Large intestine (tissue), 3 donors: ENCODE measurements at regions not wholly inside any gene's neighbourhood (a gene's known extent, or its start where the extent isn't known, plus 50 kb on each side); places are given as distances from the start of the nearest gene placed in this dataset.
A peak's percentile ranks its signal among the peaks of the same experiment; 100 is the strongest.

Experiments
- DNase-seq, 2 donors: peaks; one replicate each; pipeline versions ENCODE4 v3.0.0 to v3.0.0-alpha.2; 2013
- H3K27ac ChIP-seq: one replicate; pipeline ENCODE4 v1.5.1; 2013; ENCODE audit warnings: low read length
- H3K27me3 ChIP-seq: 2 replicates; pipeline ENCODE4 v1.6.1; 2013; ENCODE audit warnings: low read length; ENCODE audit not compliant: control insufficient read depth, insufficient read depth
- H3K36me3 ChIP-seq: 2 replicates; pipeline ENCODE4 v1.6.1; 2013; ENCODE audit warnings: low read length; ENCODE audit not compliant: control insufficient read depth, insufficient read depth
- H3K4me1 ChIP-seq: one replicate; pipeline ENCODE4 v1.6.1; 2013; ENCODE audit warnings: low read length; ENCODE audit not compliant: control insufficient read depth, insufficient read depth
- H3K4me3 ChIP-seq: one replicate; pipeline ENCODE4 v1.5.1; 2013; ENCODE audit warnings: low read length
- H3K9me3 ChIP-seq: one replicate; pipeline ENCODE4 v1.6.1; 2013; ENCODE audit warnings: mild to moderate bottlenecking, low read depth, low read length, moderate library complexity; ENCODE audit not compliant: control insufficient read depth
- WGBS: methylation state at CpG from one replicate; pipeline ENCODE4 v1.1.5; 2013; ENCODE audit warnings: low lambda C conversion rate; ENCODE audit not compliant: insufficient coverage; 5-methylcytosine and 5-hydroxymethylcytosine counted together

- Histone ChIP-seq H3K36me3 (no peaks in the 10 kb centered on the region), H3K27ac (no peak overlapping the region), H3K27me3 (no peaks in the 10 kb centered on the region), H3K4me3 (no peak overlapping the region), H3K9me3 (no peaks in the 10 kb centered on the region), H3K4me1 (no peaks in the 10 kb centered on the region)
- WGBS: no CpG with 5 or more reads among the region's 2 CpGs
- DNase-seq: no peak
These were observed 1059.1 kb downstream of the SORCS3 start for GRCh38 chr10:105700218-105700617.

GRCh38 chr10:105699504-105699903, 1058.4 kb downstream of the SORCS3 start:
- no peak for DNase-seq
- Histone ChIP-seq H3K9me3 (no peaks in the 10 kb centered on the region), H3K36me3 (no peaks in the 10 kb centered on the region), H3K4me1 (no peaks in the 10 kb centered on the region), H3K27me3 (no peaks in the 10 kb centered on the region), H3K27ac (no peak overlapping the region), H3K4me3 (no peak overlapping the region)
- no CpG with 5 or more reads among the region's 5 CpGs for WGBS

GRCh38 chr10:105698592-105698991, 1057.5 kb downstream of the SORCS3 start:
- no CpG with 5 or more reads among the region's 2 CpGs for WGBS
- Histone ChIP-seq H3K27me3 (no peaks in the 10 kb centered on the region), H3K9me3 (no peaks in the 10 kb centered on the region), H3K4me1 (no peaks in the 10 kb centered on the region), H3K4me3 (no peak overlapping the region), H3K36me3 (no peaks in the 10 kb centered on the region), H3K27ac (no peak overlapping the region)
- no peak for DNase-seq

- Histone ChIP-seq H3K9me3 (no peaks in the 10 kb centered on the region), H3K4me3 (no peak overlapping the region), H3K27ac (no peak overlapping the region), H3K4me1 (no peaks in the 10 kb centered on the region), H3K36me3 (no peaks in the 10 kb centered on the region), H3K27me3 (no peaks in the 10 kb centered on the region)
- WGBS: 71% methylated on average over 1 of the region's 3 CpGs
- no peak for DNase-seq
These were observed 1056.2 kb downstream of the SORCS3 start for GRCh38 chr10:105697290-105697780.

- Histone ChIP-seq H3K27me3 (no peaks in the 10 kb centered on the region), H3K27ac (no peak overlapping the region), H3K36me3 (no peaks in the 10 kb centered on the region), H3K4me1 (no peaks in the 10 kb centered on the region), H3K4me3 (no peak overlapping the region), H3K9me3 (no peaks in the 10 kb centered on the region)
- no CpG with 5 or more reads among the region's 1 CpG for WGBS
- peak; percentile 15 to 18 for DNase-seq
These were observed 1050.7 kb downstream of the SORCS3 start for GRCh38 chr10:105691811-105692210.

- no peak for DNase-seq
- peaks cover 5% of the 10 kb centered on the region for H3K9me3 ChIP-seq
- no peak overlapping the region for H3K4me3 ChIP-seq
- no peaks in the 10 kb centered on the region for H3K4me1 ChIP-seq
- H3K27ac ChIP-seq: no peak overlapping the region
- H3K36me3 ChIP-seq: no peaks in the 10 kb centered on the region
- no peaks in the 10 kb centered on the region for H3K27me3 ChIP-seq
- no CpG with 5 or more reads among the region's 3 CpGs for WGBS
These were observed 1041.8 kb downstream of the SORCS3 start for GRCh38 chr10:105682911-105683310.

- H3K36me3 ChIP-seq: no peaks in the 10 kb centered on the region
- no peak overlapping the region for H3K4me3 ChIP-seq
- WGBS: 33% methylated on average over 3 of the region's 5 CpGs
- H3K27ac ChIP-seq: no peak overlapping the region
- H3K9me3 ChIP-seq: peaks cover 5% of the 10 kb centered on the region
- H3K27me3 ChIP-seq: no peaks in the 10 kb centered on the region
- H3K4me1 ChIP-seq: no peaks in the 10 kb centered on the region
- no peak for DNase-seq
These were observed 1040.0 kb downstream of the SORCS3 start for GRCh38 chr10:105681051-105681450.

GRCh38 chr10:105679781-105680180, 1038.7 kb downstream of the SORCS3 start:
- peaks cover 5% of the 10 kb centered on the region for H3K9me3 ChIP-seq
- H3K36me3 ChIP-seq: no peaks in the 10 kb centered on the region
- H3K27ac ChIP-seq: no peak overlapping the region
- H3K27me3 ChIP-seq: no peaks in the 10 kb centered on the region
- H3K4me1 ChIP-seq: no peaks in the 10 kb centered on the region
- no peak overlapping the region for H3K4me3 ChIP-seq
- no peak for DNase-seq
- no CpG with 5 or more reads among the region's 1 CpG for WGBS

GRCh38 chr10:105675333-105675732, 1034.2 kb downstream of the SORCS3 start:
- no peak for DNase-seq
- WGBS: 100% methylated on average over 1 of the region's 1 CpG
- no peak overlapping the region for H3K4me3 ChIP-seq
- H3K4me1 ChIP-seq: no peaks in the 10 kb centered on the region
- H3K27ac ChIP-seq: no peak overlapping the region
- H3K36me3 ChIP-seq: no peaks in the 10 kb centered on the region
- H3K27me3 ChIP-seq: no peaks in the 10 kb centered on the region
- H3K9me3 ChIP-seq: peaks cover 4% of the 10 kb centered on the region

GRCh38 chr10:105674448-105674847, 1033.4 kb downstream of the SORCS3 start:
- Histone ChIP-seq H3K27me3 (no peaks in the 10 kb centered on the region), H3K9me3 (peaks cover 6% of the 10 kb centered on the region), H3K4me3 (no peak overlapping the region), H3K27ac (no peak overlapping the region), H3K36me3 (no peaks in the 10 kb centered on the region), H3K4me1 (no peaks in the 10 kb centered on the region)
- no peak for DNase-seq
- WGBS: 90% methylated on average over 2 of the region's 5 CpGs

GRCh38 chr10:105658696-105659095, 1017.6 kb downstream of the SORCS3 start:
- no peak overlapping the region for H3K27ac ChIP-seq
- no CpG with 5 or more reads among the region's 4 CpGs for WGBS
- no peaks in the 10 kb centered on the region for H3K36me3 ChIP-seq
- H3K4me3 ChIP-seq: no peak overlapping the region
- H3K9me3 ChIP-seq: no peaks in the 10 kb centered on the region
- no peaks in the 10 kb centered on the region for H3K27me3 ChIP-seq
- H3K4me1 ChIP-seq: no peaks in the 10 kb centered on the region
- no peak for DNase-seq
